PFSK-1 (cell line): ENCODE measurements at regions not wholly inside any gene's neighbourhood (a gene's known extent, or its start where the extent isn't known, plus 50 kb on each side); places are given as distances from the start of the nearest gene placed in this dataset.

Source experiments
- POLR2AphosphoS5 ChIP-seq: IDR thresholded peaks from 2 replicates; pipeline ENCODE4 v1.6.1; 2012; ENCODE audit warnings: low read depth, mild to moderate bottlenecking, control low read depth, low read length, moderate library complexity
- TAF1 ChIP-seq: IDR thresholded peaks from 2 replicates; pipeline ENCODE4 v1.6.1; 2012; ENCODE audit warnings: low read length, control low read depth, borderline replicate concordance; ENCODE audit not compliant: insufficient read depth
- TF ChIP-seq, protein P1 (sequence below), 2 experiments: IDR thresholded peaks; 2 replicates each; pipeline versions ENCODE4 v1.6.1 to v1.8.0; 2011 to 2012; ENCODE audit warnings: low read depth in 2 of 2, low read length in 2 of 2, control low read depth in 1 of 2, inconsistent platforms in 1 of 2, mild to moderate bottlenecking in 1 of 2, moderate library complexity in 1 of 2; ENCODE audit not compliant: insufficient read depth in 1 of 2

DNA sequence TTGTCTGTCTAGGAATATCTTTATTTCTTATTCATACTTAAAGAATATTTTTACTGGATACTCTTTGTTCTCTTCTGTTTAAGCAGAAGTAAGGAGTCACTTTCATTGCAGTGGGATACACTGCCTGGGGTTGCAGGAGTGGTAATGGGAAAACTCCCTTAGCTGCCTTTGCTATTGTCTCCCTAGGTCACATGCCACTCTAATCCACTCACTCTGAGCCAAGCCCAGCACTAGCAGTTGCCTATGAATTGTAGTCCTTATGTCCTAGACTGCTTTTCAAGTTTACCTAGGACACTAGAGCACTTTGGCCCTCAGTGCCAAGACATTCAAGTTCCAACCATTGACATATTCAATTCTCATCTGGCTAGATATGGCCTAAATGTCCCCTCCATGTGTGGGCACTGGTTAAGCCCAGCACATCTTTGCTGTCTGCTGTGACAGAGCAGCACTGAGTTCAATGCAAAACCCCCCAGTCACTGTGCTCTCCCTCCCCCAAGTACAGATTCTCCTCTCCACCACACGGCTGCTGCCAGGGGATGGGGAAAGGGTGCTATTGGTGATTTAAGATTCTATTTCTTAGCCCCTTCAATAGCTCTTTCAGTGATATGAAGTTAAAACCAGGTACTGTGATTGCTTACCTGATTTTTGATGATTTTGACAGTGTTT, 991.7 kb upstream of the KCND2 start:
- TF ChIP-seq, protein P1, sequence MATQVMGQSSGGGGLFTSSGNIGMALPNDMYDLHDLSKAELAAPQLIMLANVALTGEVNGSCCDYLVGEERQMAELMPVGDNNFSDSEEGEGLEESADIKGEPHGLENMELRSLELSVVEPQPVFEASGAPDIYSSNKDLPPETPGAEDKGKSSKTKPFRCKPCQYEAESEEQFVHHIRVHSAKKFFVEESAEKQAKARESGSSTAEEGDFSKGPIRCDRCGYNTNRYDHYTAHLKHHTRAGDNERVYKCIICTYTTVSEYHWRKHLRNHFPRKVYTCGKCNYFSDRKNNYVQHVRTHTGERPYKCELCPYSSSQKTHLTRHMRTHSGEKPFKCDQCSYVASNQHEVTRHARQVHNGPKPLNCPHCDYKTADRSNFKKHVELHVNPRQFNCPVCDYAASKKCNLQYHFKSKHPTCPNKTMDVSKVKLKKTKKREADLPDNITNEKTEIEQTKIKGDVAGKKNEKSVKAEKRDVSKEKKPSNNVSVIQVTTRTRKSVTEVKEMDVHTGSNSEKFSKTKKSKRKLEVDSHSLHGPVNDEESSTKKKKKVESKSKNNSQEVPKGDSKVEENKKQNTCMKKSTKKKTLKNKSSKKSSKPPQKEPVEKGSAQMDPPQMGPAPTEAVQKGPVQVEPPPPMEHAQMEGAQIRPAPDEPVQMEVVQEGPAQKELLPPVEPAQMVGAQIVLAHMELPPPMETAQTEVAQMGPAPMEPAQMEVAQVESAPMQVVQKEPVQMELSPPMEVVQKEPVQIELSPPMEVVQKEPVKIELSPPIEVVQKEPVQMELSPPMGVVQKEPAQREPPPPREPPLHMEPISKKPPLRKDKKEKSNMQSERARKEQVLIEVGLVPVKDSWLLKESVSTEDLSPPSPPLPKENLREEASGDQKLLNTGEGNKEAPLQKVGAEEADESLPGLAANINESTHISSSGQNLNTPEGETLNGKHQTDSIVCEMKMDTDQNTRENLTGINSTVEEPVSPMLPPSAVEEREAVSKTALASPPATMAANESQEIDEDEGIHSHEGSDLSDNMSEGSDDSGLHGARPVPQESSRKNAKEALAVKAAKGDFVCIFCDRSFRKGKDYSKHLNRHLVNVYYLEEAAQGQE (IDR thresholded peaks at IDR 0.05; ENCODE audit: insufficient read depth in 1 of 2, low read depth in 2 of 2, low read length in 2 of 2), result no peak
- TF ChIP-seq POLR2AphosphoS5, result no peak
- no peak for TF ChIP-seq TAF1
